ENCODE measurements at regions not wholly inside any gene's neighbourhood (a gene's known extent, or its start where the extent isn't known, plus 50 kb on each side); places are given as distances from the start of the nearest gene placed in this dataset.
"Not testable (repeated sequence)": the region's sequence is repeated elsewhere in the genome, so short reads cannot be mapped to it uniquely, and the experiment has no call there.

- intact Hi-C loops (cut with DNase I), result no loop called here
- Histone ChIP-seq H3K27ac (no peak overlapping the region), H3K4me3 (replicated peaks in 1 of 3) (no peak overlapping the region), H3K27me3 (no peaks in the 10 kb centered on the region), H3K9me3 (no peaks in the 10 kb centered on the region), H3K36me3 (no peaks in the 10 kb centered on the region), H3K4me1 (no peaks in the 10 kb centered on the region)
- no peak for DNase-seq
- 91 to 93% methylated on average over 1 of the region's 1 CpG for WGBS, 2 donors
- TF ChIP-seq POLR2A (IDR thresholded peaks at IDR 0.05) (no peak), CTCF (IDR thresholded peaks at IDR 0.05) (no peak)
Observed at GRCh38 chr4:178205826-178206225, 763.6 kb upstream of the AGA start.

GRCh38 chr4:178215309-178215708 is 773.1 kb upstream of the AGA start:
- no peaks in the 10 kb centered on the region for H3K27me3 ChIP-seq
- TF ChIP-seq POLR2A (IDR thresholded peaks at IDR 0.05) (no peak), CTCF (IDR thresholded peaks at IDR 0.05) (no peak)
- no peaks in the 10 kb centered on the region for H3K4me1 ChIP-seq
- intact Hi-C loops (cut with DNase I), result no loop called here
- H3K9me3 ChIP-seq, result no peaks in the 10 kb centered on the region
- DNase-seq, result no peak
- WGBS, 2 donors, result 92 to 94% methylated on average over 2 of the region's 2 CpGs
- H3K36me3 ChIP-seq, result no peaks in the 10 kb centered on the region
- H3K4me3 ChIP-seq (replicated peaks in 1 of 3), result no peak overlapping the region
- no peak overlapping the region for H3K27ac ChIP-seq

- Histone ChIP-seq H3K9me3 (no peaks in the 10 kb centered on the region), H3K4me3 (replicated peaks in 1 of 3) (no peak overlapping the region), H3K27me3 (no peaks in the 10 kb centered on the region), H3K4me1 (no peaks in the 10 kb centered on the region), H3K27ac (no peak overlapping the region), H3K36me3 (no peaks in the 10 kb centered on the region)
- WGBS, 2 donors, result 78 to 93% methylated on average over 1 of the region's 1 CpG
- intact Hi-C loops (cut with DNase I), result no loop called here
- TF ChIP-seq POLR2A (IDR thresholded peaks at IDR 0.05) (no peak), CTCF (IDR thresholded peaks at IDR 0.05) (no peak)
- no peak for DNase-seq
Observed at GRCh38 chr4:178215763-178216162, 773.5 kb upstream of the AGA start.

- intact Hi-C loops (cut with DNase I); H3K27me3 ChIP-seq; H3K27ac ChIP-seq; H3K9me3 ChIP-seq; H3K4me1 ChIP-seq; H3K4me3 ChIP-seq (replicated peaks in 1 of 3); H3K36me3 ChIP-seq; DNase-seq: not testable (repeated sequence)
- WGBS, 2 donors, result 44 to 46% methylated on average over 5 to 6 of the region's 6 CpGs
Observed at GRCh38 chr4:178226421-178226820, 784.2 kb upstream of the AGA start.

DNA sequence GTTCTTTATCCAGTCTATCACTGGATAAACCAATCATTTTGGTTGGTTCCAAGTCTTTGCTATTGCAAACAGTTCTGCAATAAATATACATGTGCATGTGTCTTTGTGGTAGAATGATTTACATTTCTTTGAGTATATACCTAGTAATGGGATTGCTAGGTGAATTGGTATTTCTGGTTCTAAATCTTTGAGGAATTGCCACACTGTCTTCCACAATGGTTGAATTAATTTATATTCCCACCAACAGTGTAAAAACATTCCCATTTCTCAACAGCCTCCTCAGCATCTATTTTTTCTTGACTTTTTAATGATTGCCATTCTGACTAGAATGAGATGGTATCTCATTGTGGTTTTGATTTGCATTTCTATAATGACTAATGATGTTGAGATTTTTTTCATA is 791.7 kb upstream of the AGA start:
- no peak for DNase-seq
- no peak for TF ChIP-seq POLR2A (IDR thresholded peaks at IDR 0.05)
- TF ChIP-seq CTCF (IDR thresholded peaks at IDR 0.05), result no peak
- intact Hi-C loops (cut with DNase I), result no loop called here
- Histone ChIP-seq H3K27me3 (no peaks in the 10 kb centered on the region), H3K9me3 (no peaks in the 10 kb centered on the region), H3K27ac (no peak overlapping the region), H3K36me3 (no peaks in the 10 kb centered on the region), H3K4me1 (no peaks in the 10 kb centered on the region), H3K4me3 (replicated peaks in 1 of 3) (no peak overlapping the region)

- intact Hi-C loops (cut with DNase I), result no loop called here
- TF ChIP-seq POLR2A (IDR thresholded peaks at IDR 0.05) (no peak), CTCF (IDR thresholded peaks at IDR 0.05) (no peak)
Observed at GRCh38 chr4:178240891-178241290, 798.7 kb upstream of the AGA start.

More at GRCh38 chr4:178240891-178241290, 798.7 kb upstream of the AGA start:
- DNase-seq, result no peak
- H3K27me3 ChIP-seq, result no peaks in the 10 kb centered on the region
- H3K27ac ChIP-seq, result no peak overlapping the region
- no peaks in the 10 kb centered on the region for H3K36me3 ChIP-seq
- H3K4me1 ChIP-seq, result no peaks in the 10 kb centered on the region
- no peaks in the 10 kb centered on the region for H3K9me3 ChIP-seq
- H3K4me3 ChIP-seq (replicated peaks in 1 of 3), result no peak overlapping the region
- WGBS, 2 donors, result 88 to 92% methylated on average over 6 to 9 of the region's 9 CpGs
